Upper lobe of left lung (tissue), 6 donors: ENCODE measurements at regions not wholly inside any gene's neighbourhood (a gene's known extent, or its start where the extent isn't known, plus 50 kb on each side); places are given as distances from the start of the nearest gene placed in this dataset.

Source experiments
- ATAC-seq, 2 donors: fragments of 200-7000 bp; cut with Tn5 transposase; one replicate each; pipeline ENCODE4 v1.9.1; 2022; ENCODE audit warnings: mild to moderate bottlenecking in 2 of 2, moderate library complexity in 2 of 2; ENCODE audit not compliant: low FRiP score in 2 of 2
- DNase-seq, 2 donors: peaks; one replicate each; pipeline ENCODE4 v3.0.0-alpha.2; 2019 to 2020
- H3K27ac ChIP-seq, 4 donors: fragments of 200-600 bp; sonication (generic); one replicate each; pipeline ENCODE4 v1.5.1; 2016 to 2019
- H3K27me3 ChIP-seq, 4 donors: fragments of 200-600 bp; sonication (generic); one replicate each; pipeline ENCODE4 v1.5.1; 2017 to 2019
- H3K36me3 ChIP-seq, 4 donors: fragments of 200-600 bp; sonication (generic); one replicate each; pipeline ENCODE4 v1.5.1; 2016 to 2019
- H3K4me1 ChIP-seq, 4 donors: fragments of 200-600 bp; sonication (generic); one replicate each; pipeline ENCODE4 v1.5.1; 2018 to 2019
- H3K4me3 ChIP-seq, 4 donors: fragments of 200-600 bp; sonication (generic); one replicate each; pipeline ENCODE4 v1.5.1; 2017 to 2019; ENCODE audit warnings: mild to moderate bottlenecking in 2 of 4, moderate library complexity in 1 of 4
- H3K9me3 ChIP-seq, 4 donors: fragments of 200-600 bp; sonication (generic); one replicate each; pipeline ENCODE4 v1.5.1; 2018 to 2019
- CTCF ChIP-seq, 6 experiments: fragments of 450-650 bp in 4 of 6; fragments of 200-600 bp in 2 of 6; sonication (generic) in 2 of 6; IDR thresholded peaks; one replicate each; pipeline ENCODE4 v1.5.1; 2016 to 2019; ENCODE audit warnings: antibody characterized with exemption in 6 of 6
- EP300 ChIP-seq, 4 donors: sonication (generic); formaldehyde crosslinking; IDR thresholded peaks; one replicate each; pipeline ENCODE4 v1.5.1; 2017; ENCODE audit warnings: antibody characterized with exemption in 4 of 4, control low read depth in 2 of 4
- POLR2A ChIP-seq, 4 donors: fragments of 450-650 bp; IDR thresholded peaks; one replicate each; pipeline ENCODE4 v1.5.1; 2016 to 2017; ENCODE audit warnings: antibody characterized with exemption in 4 of 4, mild to moderate bottlenecking in 2 of 4
- POLR2AphosphoS5 ChIP-seq, 2 donors: sonication (generic); formaldehyde crosslinking; IDR thresholded peaks; one replicate each; pipeline ENCODE4 v1.5.1; 2017; ENCODE audit warnings: antibody characterized with exemption in 2 of 2
- WGBS, 2 donors: methylation state at CpG; one replicate each; pipeline ENCODE4 v1.1.5; 2017 to 2018; 5-methylcytosine and 5-hydroxymethylcytosine counted together
- donor health status: DM: no; HTN: no; CAD: no; lungs with moderate emphysema.
- donor health status: DM: no; HTN: yes; CAD: no; lungs with severe emphysema.

DNA sequence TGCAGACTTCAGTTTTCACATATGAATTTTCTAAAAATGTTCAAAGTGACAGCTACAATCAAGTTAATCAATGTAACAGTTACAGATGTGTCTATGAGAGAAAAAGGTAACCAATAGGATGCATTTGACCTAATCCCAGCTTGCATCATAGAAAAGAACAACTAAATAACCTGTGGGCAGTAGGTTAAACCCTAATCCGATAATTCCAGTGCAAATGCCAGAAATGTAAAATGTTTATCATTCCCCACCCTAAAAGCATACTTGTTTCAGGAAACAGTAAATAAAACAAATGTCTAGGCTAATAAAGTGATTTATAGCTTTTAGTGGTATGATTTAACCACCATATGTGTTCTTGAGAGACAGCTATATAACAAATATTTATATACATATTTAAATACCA lies 592.6 kb downstream of the PRELID2 start:
- no peaks in the 10 kb centered on the region for H3K9me3 ChIP-seq
- no peak for TF ChIP-seq EP300 (IDR thresholded peaks at IDR 0.05)
- TF ChIP-seq POLR2AphosphoS5 (IDR thresholded peaks at IDR 0.05): no peak
- no peak for TF ChIP-seq POLR2A (IDR thresholded peaks at IDR 0.05)
- TF ChIP-seq CTCF (IDR thresholded peaks at IDR 0.05): no peak
- no peak overlapping the region for H3K4me3 ChIP-seq
- ATAC-seq: no peak
- no peaks in the 10 kb centered on the region for H3K27me3 ChIP-seq
- WGBS, 2 donors: 64 to 77% methylated on average over 1 of the region's 1 CpG
- no peaks in the 10 kb centered on the region for H3K36me3 ChIP-seq
- no peaks in the 10 kb centered on the region for H3K4me1 ChIP-seq
- no peak overlapping the region for H3K27ac ChIP-seq
- DNase-seq: no peak

DNA sequence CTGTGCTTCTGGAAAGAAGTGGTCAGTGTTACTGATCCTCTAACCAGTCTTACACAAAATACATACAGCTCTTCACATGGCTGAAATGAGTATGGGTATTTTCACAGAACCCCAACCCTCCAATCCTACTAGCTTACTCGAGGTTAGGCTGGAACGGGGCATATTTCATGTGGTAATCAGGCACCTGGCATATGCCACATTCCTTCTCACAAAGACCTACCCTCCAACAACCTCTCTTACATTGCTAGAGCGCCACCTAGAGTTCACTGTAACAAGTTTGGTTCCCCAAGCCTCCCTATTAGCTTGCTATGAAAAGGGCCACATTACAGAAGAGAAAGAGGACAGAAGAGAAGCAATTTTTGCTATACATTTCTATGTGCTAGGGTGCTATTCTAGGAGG lies 597.3 kb downstream of the PRELID2 start:
- Histone ChIP-seq H3K4me3 (no peak overlapping the region), H3K9me3 (no peaks in the 10 kb centered on the region), H3K36me3 (no peaks in the 10 kb centered on the region), H3K27me3 (no peaks in the 10 kb centered on the region), H3K27ac (no peak overlapping the region), H3K4me1 (no peaks in the 10 kb centered on the region)
- no peak for ATAC-seq
- TF ChIP-seq CTCF (IDR thresholded peaks at IDR 0.05) (peak in 3 of 6 experiments; percentile 21 to 42 (median 34)), EP300 (IDR thresholded peaks at IDR 0.05) (no peak)
- 13 to 23% methylated on average over 3 of the region's 3 CpGs for WGBS, 2 donors
- DNase-seq: no peak

GRCh38 chr5:145236983-145237382 lies 598.2 kb downstream of the PRELID2 start:
- no peak for ATAC-seq
- no peaks in the 10 kb centered on the region for H3K36me3 ChIP-seq
- no peak for TF ChIP-seq CTCF (IDR thresholded peaks at IDR 0.05)
- TF ChIP-seq POLR2AphosphoS5 (IDR thresholded peaks at IDR 0.05): no peak
- no peak for TF ChIP-seq POLR2A (IDR thresholded peaks at IDR 0.05)
- no peak for TF ChIP-seq EP300 (IDR thresholded peaks at IDR 0.05)
- H3K9me3 ChIP-seq: no peaks in the 10 kb centered on the region
- no peaks in the 10 kb centered on the region for H3K4me1 ChIP-seq
- DNase-seq: no peak
- no peak overlapping the region for H3K27ac ChIP-seq
- H3K4me3 ChIP-seq: no peak overlapping the region
- H3K27me3 ChIP-seq: no peaks in the 10 kb centered on the region

DNA sequence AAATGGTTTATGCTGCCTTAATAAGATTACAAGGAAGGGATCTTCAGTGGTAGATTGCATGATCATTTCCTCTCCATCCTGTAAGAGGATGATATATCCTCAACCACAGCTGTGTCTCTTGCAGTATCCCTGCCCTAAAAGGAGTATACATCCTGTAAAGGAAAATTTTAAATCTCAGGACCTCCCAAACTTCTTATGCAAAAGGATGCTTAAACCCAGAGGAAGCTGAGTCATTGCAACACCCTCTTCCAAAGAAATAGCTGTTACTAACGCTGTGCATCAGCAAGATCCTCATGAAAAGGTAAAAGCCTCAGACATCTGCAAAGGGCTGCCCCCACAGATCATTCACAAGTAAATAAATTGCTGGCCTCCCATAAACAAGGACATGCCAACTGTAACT lies 599.0 kb downstream of the PRELID2 start:
- Histone ChIP-seq H3K36me3 (no peaks in the 10 kb centered on the region), H3K9me3 (no peaks in the 10 kb centered on the region), H3K27ac (no peak overlapping the region), H3K4me3 (no peak overlapping the region), H3K4me1 (no peaks in the 10 kb centered on the region), H3K27me3 (no peaks in the 10 kb centered on the region)
- no peak for ATAC-seq
- TF ChIP-seq CTCF (IDR thresholded peaks at IDR 0.05) (no peak), POLR2A (IDR thresholded peaks at IDR 0.05) (no peak), EP300 (IDR thresholded peaks at IDR 0.05) (no peak), POLR2AphosphoS5 (IDR thresholded peaks at IDR 0.05) (no peak)
- DNase-seq: no peak
- WGBS, 2 donors: 48 to 76% methylated on average over 1 of the region's 1 CpG

- Histone ChIP-seq H3K36me3 (no peaks in the 10 kb centered on the region), H3K27me3 (no peaks in the 10 kb centered on the region), H3K9me3 (no peaks in the 10 kb centered on the region), H3K4me3 (no peak overlapping the region), H3K4me1 (no peaks in the 10 kb centered on the region), H3K27ac (no peak overlapping the region)
- no peak for TF ChIP-seq POLR2AphosphoS5 (IDR thresholded peaks at IDR 0.05)
- no peak for TF ChIP-seq CTCF (IDR thresholded peaks at IDR 0.05)
- TF ChIP-seq POLR2A (IDR thresholded peaks at IDR 0.05): no peak
- TF ChIP-seq EP300 (IDR thresholded peaks at IDR 0.05): no peak
- 80 to 87% methylated on average over 3 of the region's 3 CpGs for WGBS, 2 donors
- DNase-seq (no peak), ATAC-seq (no peak)
Measured at GRCh38 chr5:145233461-145233860, 601.7 kb downstream of the PRELID2 start.
